Ovary (tissue), 3 donors: ENCODE measurements at regions not wholly inside any gene's neighbourhood (a gene's known extent, or its start where the extent isn't known, plus 50 kb on each side); places are given as distances from the start of the nearest gene placed in this dataset.

Experiments used
- POLR2A ChIP-seq: fragments of 450-650 bp; IDR thresholded peaks from one replicate; pipeline ENCODE4 v1.6.1; 2017; ENCODE audit warnings: antibody characterized with exemption, mild to moderate bottlenecking, moderate library complexity
- TF ChIP-seq, protein P1 (sequence below), 3 donors: fragments of 450-650 bp in 2 of 3; fragments of 200-600 bp in 1 of 3; IDR thresholded peaks; one replicate each; pipeline versions ENCODE4 v1.5.1 to v1.8.0; 2016 to 2022; ENCODE audit warnings: antibody characterized with exemption in 3 of 3, mild to moderate bottlenecking in 1 of 3
- donor health status: DM: no; HTN: no; CAD: no.

DNA sequence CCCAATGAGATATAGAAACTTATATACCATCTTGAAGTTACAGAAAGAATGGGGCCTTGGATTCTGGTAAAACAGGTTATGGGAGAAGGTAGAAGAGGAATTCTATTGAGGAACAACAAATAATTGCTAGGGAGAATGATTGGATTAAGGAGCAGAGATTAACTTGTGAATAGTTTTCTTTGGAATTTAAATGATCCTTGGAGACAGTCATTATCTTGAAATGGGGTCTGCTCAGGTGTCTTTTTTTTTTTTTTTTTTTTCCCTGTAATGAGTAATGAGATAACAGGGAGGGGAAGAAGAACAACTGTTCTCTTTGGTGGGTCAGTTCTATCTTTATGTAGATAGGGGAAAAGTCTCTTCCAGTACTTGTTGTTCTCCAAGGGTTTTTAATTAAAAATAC lies 1406.0 kb downstream of the RPA4 start:
- TF ChIP-seq, protein P1, sequence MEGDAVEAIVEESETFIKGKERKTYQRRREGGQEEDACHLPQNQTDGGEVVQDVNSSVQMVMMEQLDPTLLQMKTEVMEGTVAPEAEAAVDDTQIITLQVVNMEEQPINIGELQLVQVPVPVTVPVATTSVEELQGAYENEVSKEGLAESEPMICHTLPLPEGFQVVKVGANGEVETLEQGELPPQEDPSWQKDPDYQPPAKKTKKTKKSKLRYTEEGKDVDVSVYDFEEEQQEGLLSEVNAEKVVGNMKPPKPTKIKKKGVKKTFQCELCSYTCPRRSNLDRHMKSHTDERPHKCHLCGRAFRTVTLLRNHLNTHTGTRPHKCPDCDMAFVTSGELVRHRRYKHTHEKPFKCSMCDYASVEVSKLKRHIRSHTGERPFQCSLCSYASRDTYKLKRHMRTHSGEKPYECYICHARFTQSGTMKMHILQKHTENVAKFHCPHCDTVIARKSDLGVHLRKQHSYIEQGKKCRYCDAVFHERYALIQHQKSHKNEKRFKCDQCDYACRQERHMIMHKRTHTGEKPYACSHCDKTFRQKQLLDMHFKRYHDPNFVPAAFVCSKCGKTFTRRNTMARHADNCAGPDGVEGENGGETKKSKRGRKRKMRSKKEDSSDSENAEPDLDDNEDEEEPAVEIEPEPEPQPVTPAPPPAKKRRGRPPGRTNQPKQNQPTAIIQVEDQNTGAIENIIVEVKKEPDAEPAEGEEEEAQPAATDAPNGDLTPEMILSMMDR (IDR thresholded peaks at IDR 0.05) = no peak
- TF ChIP-seq POLR2A = no peak
